Esophagus muscularis mucosa (tissue), 4 donors: ENCODE measurements at regions not wholly inside any gene's neighbourhood (a gene's known extent, or its start where the extent isn't known, plus 50 kb on each side); places are given as distances from the start of the nearest gene placed in this dataset.
A peak's percentile ranks its signal among the peaks of the same experiment; 100 is the strongest.

Experiments used
- DNase-seq: peaks from one replicate; pipeline ENCODE4 v3.0.0-alpha.2; 2017; ENCODE audit errors: extremely low spot score
- H3K27ac ChIP-seq, 4 donors: fragments of 200-600 bp; sonication (generic); replicated peaks in 1 of 4; 1 replicate in 3 of 4; 2 replicates in 1 of 4; pipeline ENCODE4 v1.5.1; 2016 to 2019; ENCODE audit warnings: mild to moderate bottlenecking in 1 of 4
- H3K27me3 ChIP-seq, 4 donors: fragments of 200-600 bp; sonication (generic); one replicate each; pipeline versions ENCODE4 v1.5.1 to v1.6.0; 2016 to 2019
- H3K36me3 ChIP-seq, 4 donors: fragments of 200-600 bp; sonication (generic); one replicate each; pipeline ENCODE4 v1.5.1; 2016 to 2019
- H3K4me1 ChIP-seq, 4 donors: fragments of 200-600 bp; sonication (generic); one replicate each; pipeline ENCODE4 v1.5.1; 2016 to 2019
- H3K4me3 ChIP-seq, 4 donors: fragments of 200-600 bp; sonication (generic); 1 replicate in 2 of 4; 2 replicates in 2 of 4; pipeline ENCODE4 v1.5.1; 2016 to 2019; ENCODE audit warnings: mild to moderate bottlenecking in 4 of 4, moderate library complexity in 1 of 4
- H3K9me3 ChIP-seq, 4 donors: fragments of 200-600 bp; sonication (generic); 1 replicate in 3 of 4; 2 replicates in 1 of 4; pipeline ENCODE4 v1.5.1; 2016 to 2019
- EP300 ChIP-seq: sonication (generic); formaldehyde crosslinking; IDR thresholded peaks from one replicate; pipeline ENCODE4 v1.6.1; 2017; ENCODE audit warnings: antibody characterized with exemption
- POLR2A ChIP-seq: fragments of 450-650 bp; IDR thresholded peaks from one replicate; pipeline ENCODE4 v1.6.1; 2017; ENCODE audit warnings: antibody characterized with exemption, moderate library complexity, mild to moderate bottlenecking, low read depth
- POLR2AphosphoS5 ChIP-seq, 2 donors: sonication (generic); formaldehyde crosslinking; IDR thresholded peaks; one replicate each; pipeline ENCODE4 v1.6.1; 2017; ENCODE audit warnings: antibody characterized with exemption in 2 of 2
- WGBS: methylation state at CpG from one replicate; pipeline ENCODE4 v1.1.5; 2018; 5-methylcytosine and 5-hydroxymethylcytosine counted together
- intact Hi-C: fragments of 100-400 bp; cut with DNase I; formaldehyde crosslinking; loops from one replicate; pipeline ENCODE4 v1.15.1; 2023
- TF ChIP-seq, protein P1 (sequence below), 3 experiments: fragments of 200-600 bp in 2 of 3; fragments of 450-650 bp in 1 of 3; sonication (generic) in 2 of 3; IDR thresholded peaks; one replicate each; pipeline ENCODE4 v1.5.1; 2017 to 2019; ENCODE audit warnings: antibody characterized with exemption in 3 of 3, mild to moderate bottlenecking in 2 of 3, moderate library complexity in 1 of 3

DNA sequence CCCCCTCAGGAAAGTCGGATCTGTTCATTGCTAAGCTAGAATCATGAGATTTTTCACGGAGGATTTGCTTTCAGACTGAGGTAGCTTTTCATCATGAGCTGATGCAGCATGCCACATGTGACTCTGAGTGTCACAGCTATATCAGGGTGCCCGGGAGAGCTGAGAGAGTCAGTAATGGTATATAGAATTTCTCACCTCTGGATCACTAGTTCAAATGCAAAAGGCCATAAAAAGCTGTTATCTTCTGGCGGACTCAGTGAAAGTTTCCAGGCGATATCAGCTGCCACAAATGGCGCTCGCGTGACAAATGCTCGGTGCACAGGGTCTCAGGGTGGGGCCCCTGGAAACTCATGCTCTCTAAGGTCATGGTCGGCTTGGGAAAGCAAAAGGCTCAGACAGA, 150.1 kb downstream of the DHX15 start:
- 80% methylated on average over 10 of the region's 10 CpGs for WGBS
- no peak for DNase-seq

DNA sequence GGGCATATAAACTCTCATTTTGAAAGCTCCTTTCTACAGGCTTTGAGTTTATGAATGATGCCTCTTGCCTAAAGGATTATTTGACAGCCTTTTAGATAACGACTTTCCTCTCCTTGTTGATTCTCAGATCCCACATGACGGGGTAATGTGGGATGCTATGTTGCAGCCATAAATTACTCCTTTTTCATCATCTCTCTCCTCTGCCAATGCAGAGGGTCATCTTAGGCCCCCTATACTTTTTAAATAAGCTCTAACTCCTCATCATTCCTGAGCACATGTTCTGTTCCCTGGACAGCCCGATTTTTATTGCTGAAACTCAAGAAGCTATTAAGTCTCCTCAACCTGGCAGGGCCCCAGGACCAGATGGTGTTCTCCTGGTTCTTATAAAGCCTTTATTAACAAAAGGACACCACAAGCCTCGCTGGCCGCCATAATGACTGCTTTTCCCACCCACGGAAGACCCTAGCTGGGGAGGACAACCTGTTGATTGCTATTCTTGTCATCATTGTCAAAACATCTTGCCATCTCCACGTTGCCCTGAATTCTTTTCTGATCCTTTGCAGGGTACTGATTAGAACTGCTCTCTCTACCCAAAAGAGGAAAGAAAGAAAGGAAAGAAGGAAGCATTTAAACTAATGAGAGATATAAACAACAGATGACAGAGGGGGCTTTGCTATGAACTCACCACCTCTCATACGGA, 150.7 kb downstream of the DHX15 start:
- intact Hi-C loops = no loop called here
- Histone ChIP-seq H3K36me3 (no peaks in the 10 kb centered on the region), H3K4me3 (no peak overlapping the region), H3K27ac (no peak overlapping the region), H3K4me1 (no peaks in the 10 kb centered on the region), H3K9me3 (no peaks in the 10 kb centered on the region), H3K27me3 (no peaks in the 10 kb centered on the region)
- TF ChIP-seq POLR2AphosphoS5 (IDR thresholded peaks at IDR 0.05) = no peak
- TF ChIP-seq, protein P1, sequence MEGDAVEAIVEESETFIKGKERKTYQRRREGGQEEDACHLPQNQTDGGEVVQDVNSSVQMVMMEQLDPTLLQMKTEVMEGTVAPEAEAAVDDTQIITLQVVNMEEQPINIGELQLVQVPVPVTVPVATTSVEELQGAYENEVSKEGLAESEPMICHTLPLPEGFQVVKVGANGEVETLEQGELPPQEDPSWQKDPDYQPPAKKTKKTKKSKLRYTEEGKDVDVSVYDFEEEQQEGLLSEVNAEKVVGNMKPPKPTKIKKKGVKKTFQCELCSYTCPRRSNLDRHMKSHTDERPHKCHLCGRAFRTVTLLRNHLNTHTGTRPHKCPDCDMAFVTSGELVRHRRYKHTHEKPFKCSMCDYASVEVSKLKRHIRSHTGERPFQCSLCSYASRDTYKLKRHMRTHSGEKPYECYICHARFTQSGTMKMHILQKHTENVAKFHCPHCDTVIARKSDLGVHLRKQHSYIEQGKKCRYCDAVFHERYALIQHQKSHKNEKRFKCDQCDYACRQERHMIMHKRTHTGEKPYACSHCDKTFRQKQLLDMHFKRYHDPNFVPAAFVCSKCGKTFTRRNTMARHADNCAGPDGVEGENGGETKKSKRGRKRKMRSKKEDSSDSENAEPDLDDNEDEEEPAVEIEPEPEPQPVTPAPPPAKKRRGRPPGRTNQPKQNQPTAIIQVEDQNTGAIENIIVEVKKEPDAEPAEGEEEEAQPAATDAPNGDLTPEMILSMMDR (IDR thresholded peaks at IDR 0.05) = no peak
- TF ChIP-seq EP300 = no peak
- TF ChIP-seq POLR2A = no peak
- 58% methylated on average over 8 of the region's 8 CpGs for WGBS
- no peak for DNase-seq

More for the DNA sequence above, 150.1 kb downstream of the DHX15 start:
- TF ChIP-seq, protein P1 (IDR thresholded peaks at IDR 0.05) = no peak
- TF ChIP-seq POLR2AphosphoS5 (IDR thresholded peaks at IDR 0.05) = no peak
- TF ChIP-seq EP300 = no peak
- intact Hi-C loops = no loop called here
- no peaks in the 10 kb centered on the region for H3K9me3 ChIP-seq
- no peak overlapping the region for H3K27ac ChIP-seq
- H3K4me1 ChIP-seq = no peaks in the 10 kb centered on the region
- no peaks in the 10 kb centered on the region for H3K27me3 ChIP-seq
- H3K4me3 ChIP-seq = no peak overlapping the region
- H3K36me3 ChIP-seq = no peaks in the 10 kb centered on the region

DNA sequence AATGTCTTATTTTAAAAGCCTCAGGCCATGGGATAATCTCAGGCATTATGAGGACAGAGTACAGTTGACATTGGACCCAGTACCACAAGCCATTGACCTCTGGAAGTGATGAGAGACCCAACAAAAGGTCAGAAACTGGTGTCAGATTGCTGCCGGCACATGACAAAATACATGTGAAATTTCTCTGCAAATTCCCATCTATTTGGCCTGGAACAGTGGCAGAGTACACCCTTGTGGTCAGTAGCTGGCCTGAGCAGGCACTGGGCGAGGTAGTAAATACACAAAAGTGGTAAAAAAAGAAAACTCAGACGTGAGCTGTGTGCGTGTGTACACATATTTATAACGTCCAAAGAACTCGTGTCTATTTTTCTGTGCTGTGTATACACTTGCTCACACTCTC, 155.5 kb downstream of the DHX15 start:
- H3K27ac ChIP-seq = no peak overlapping the region
- no peak overlapping the region for H3K4me3 ChIP-seq
- H3K4me1 ChIP-seq = no peaks in the 10 kb centered on the region
- intact Hi-C loops = loop anchor here (10.0 kb wide), 1 partner anchor 744 kb away; no protein-coding TSS in a partner anchor
- no peaks in the 10 kb centered on the region for H3K36me3 ChIP-seq
- H3K9me3 ChIP-seq = no peaks in the 10 kb centered on the region
- TF ChIP-seq EP300 (no peak), POLR2A (no peak), POLR2AphosphoS5 (IDR thresholded peaks at IDR 0.05) (no peak)
- TF ChIP-seq, protein P1 (IDR thresholded peaks at IDR 0.05) = no peak
- WGBS = 72% methylated on average over 6 of the region's 6 CpGs
- DNase-seq = no peak
- no peaks in the 10 kb centered on the region for H3K27me3 ChIP-seq

DNA sequence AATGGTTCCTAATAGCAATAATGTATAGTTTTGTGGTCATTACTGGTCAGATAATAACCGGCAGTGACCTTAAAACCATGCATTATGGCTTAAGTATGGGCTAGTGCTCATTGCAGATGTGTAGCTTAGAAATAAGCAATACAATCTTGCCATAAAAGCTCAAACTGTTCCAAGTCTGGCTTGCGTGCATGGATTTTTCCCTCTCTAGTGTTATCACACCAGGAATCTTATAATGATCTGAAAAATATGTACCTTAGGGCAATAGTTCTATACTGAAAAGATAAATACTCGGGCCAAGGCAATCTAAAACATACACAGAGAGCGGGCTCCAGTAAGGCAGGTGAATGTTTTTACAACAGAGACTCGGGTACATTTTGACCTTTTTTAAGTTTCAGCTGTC, 157.8 kb downstream of the DHX15 start:
- H3K4me1 ChIP-seq = no peaks in the 10 kb centered on the region
- H3K36me3 ChIP-seq = no peaks in the 10 kb centered on the region
- 83% methylated on average over 5 of the region's 5 CpGs for WGBS
- H3K27ac ChIP-seq = no peak overlapping the region
- no peak overlapping the region for H3K4me3 ChIP-seq
- TF ChIP-seq EP300 (no peak), POLR2A (no peak), POLR2AphosphoS5 (IDR thresholded peaks at IDR 0.05) (no peak)
- TF ChIP-seq, protein P1 (IDR thresholded peaks at IDR 0.05) = no peak
- DNase-seq = no peak
- no peaks in the 10 kb centered on the region for H3K27me3 ChIP-seq
- H3K9me3 ChIP-seq = no peaks in the 10 kb centered on the region
- intact Hi-C loops = loop anchor here (10.0 kb wide), 1 partner anchor 742 kb away; no protein-coding TSS in a partner anchor

DNA sequence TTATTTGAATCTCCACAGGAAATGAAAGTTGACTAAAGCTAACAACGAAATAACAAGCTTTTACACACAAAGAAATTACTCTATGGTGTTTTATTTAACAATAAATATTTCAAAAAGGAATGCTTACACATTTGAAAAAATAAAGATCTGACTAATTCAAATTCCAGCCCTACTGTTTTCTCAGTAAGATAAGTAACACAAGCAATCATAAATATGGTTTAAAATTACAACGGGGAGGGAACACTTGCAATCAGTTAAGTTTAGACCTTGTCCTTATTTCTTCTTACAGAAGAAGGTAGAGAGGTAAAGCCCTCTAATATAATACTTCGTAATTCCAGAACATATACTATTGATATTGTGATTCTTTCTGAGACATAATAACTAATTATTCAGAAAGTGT, 158.5 kb downstream of the DHX15 start:
- DNase-seq = no peak
- intact Hi-C loops = loop anchor here (10.0 kb wide), 1 partner anchor 741 kb away; no protein-coding TSS in a partner anchor
- H3K9me3 ChIP-seq = no peaks in the 10 kb centered on the region
- no peaks in the 10 kb centered on the region for H3K27me3 ChIP-seq
- TF ChIP-seq, protein P1 (IDR thresholded peaks at IDR 0.05) = no peak
- TF ChIP-seq POLR2AphosphoS5 (IDR thresholded peaks at IDR 0.05) = no peak
- no peak for TF ChIP-seq EP300
- TF ChIP-seq POLR2A = no peak
- WGBS = 69% methylated on average over 3 of the region's 3 CpGs
- no peaks in the 10 kb centered on the region for H3K4me1 ChIP-seq
- no peak overlapping the region for H3K27ac ChIP-seq
- H3K4me3 ChIP-seq = peak overlapping the region in 1 of 4 donors; percentile 2
- H3K36me3 ChIP-seq = no peaks in the 10 kb centered on the region
